NCI-H1092 (cell line): ENCODE measurements at regions not wholly inside any gene's neighbourhood (a gene's known extent, or its start where the extent isn't known, plus 50 kb on each side); places are given as distances from the start of the nearest gene placed in this dataset.

ENCODE experiments used
- DNase-seq: peaks from one replicate; lab custom pipeline; 2025; lab: John Stamatoyannopoulos, UW

- no peak for DNase-seq
Observed at GRCh38 chr5:114657342-114658130, 295.7 kb downstream of the KCNN2 start.

DNA sequence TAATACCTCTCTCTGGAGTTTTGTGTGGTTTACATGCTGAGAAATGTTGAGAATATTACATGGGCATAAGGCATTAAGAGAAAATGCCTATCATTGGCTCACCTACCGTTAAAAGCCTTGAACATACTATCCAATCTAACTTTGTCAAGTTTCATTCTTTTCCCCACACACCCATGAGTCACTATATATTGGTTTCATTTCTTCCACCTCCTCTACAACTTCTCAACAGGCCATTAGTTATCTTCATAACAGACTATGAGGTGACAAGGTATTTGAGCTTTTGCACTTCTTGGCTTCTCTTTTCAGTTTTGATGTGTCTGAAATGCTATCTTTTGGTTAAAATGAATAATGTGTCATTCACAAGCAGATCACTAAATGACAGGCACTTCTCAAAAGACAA is 288.0 kb downstream of the KCNN2 start:
- no peak for DNase-seq

GRCh38 chr5:114648940-114649339 is 287.1 kb downstream of the KCNN2 start:
- no peak for DNase-seq

DNA sequence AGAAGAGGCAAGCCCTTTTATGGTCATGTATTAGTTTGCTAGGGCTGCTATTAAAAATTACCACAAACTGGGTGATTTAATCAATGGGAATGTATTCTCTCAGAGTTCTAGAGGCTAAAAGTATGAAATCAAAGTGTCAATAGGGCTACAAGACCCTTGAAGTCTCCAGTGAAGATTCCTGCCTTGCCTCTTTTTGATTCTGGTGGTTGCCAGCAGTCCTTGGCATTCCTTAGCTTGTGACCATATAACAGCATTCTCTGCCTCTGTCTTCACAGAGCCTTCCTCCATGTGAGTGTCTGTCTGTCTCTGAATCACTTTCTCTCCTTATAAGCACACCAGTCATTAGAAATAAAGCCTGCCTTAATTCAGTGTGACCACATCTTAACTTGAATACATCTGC is 282.7 kb downstream of the KCNN2 start:
- no peak for DNase-seq

DNA sequence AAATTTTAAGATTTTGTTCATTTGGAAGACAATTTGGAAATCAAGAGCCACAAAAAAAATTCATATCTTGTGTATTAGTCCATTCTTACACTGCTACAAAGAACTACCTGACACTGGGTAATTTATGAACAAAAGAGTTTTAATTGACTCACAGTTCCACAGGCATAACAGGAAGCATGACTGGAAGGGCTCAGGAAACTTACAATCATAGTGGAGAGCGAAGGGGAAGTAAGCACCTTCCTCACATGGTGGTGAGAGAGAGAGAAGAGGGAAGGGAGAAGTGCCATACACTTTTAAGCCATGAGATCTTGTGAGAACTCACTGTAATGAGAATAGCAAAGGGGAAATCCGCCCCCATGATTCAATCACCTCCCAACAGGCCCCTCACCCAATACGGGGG is 274.4 kb downstream of the KCNN2 start:
- no peak for DNase-seq

DNA sequence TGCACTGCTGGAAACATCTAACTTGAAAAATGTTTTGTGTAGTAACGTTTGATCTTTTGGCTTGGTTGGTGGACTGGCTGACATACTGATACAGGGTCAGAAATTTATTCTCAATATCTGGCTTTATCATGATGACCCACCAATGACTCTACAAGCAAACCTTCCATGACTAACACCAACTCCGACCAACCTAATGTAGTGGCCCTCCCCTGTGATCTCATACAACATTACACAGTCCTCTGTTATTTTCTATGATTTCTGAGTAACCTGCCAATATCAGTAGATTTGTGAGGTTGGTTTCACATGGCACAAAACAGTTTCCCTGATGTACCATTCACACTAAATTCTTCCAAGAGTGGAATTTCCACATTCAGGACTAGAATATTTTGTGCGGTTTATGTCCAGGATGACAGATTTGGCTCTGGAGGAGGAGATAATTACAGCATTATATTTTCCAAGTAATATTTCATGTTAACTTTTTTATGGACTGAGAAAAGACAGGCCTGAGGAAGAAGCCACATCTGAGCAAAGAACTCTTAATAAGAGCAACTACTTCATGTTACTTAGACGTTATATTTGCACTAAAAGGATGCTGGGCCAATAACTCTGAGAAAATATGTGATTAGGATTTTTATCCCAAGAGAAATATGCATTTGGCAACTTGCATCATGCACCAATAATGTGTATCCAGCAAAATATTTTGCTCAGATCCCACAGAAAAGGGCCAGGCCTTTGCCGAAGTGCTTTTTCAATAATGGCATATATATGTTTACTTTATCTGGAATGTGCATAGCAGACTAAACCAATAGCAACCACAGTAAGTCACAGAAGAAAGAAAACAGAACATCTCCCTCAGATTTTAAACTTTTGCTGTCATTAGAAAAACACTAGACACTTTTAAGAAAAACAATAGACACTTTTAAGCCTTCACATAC is 273.4 kb downstream of the KCNN2 start:
- DNase-seq = no peak

- no peak for DNase-seq
Observed at GRCh38 chr5:114634517-114634916, 272.6 kb downstream of the KCNN2 start.

- no peak for DNase-seq
Observed at GRCh38 chr5:114612406-114612805, 250.5 kb downstream of the KCNN2 start.

GRCh38 chr5:114581136-114581535 is 219.3 kb downstream of the KCNN2 start:
- no peak for DNase-seq

DNA sequence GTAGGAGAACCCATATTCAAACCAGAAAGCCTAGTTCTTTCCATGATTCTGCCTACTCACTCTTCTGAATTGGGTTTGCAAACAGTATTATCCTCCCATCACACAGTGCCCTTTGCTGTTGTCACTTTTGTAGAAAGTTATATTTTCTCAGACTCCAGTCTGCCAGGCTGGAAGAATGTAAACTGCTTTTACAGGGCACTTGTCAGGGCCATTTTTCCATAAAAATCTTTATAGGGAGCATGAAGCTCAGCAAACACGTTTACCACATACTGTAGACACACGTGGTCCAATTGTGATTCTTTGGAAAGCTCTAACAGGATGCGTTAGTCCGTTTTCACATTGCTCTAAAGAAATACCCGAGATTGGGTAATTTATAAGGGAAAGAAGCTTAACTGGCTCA is 204.0 kb downstream of the KCNN2 start:
- DNase-seq = no peak

GRCh38 chr5:114565139-114565538 is 203.3 kb downstream of the KCNN2 start:
- DNase-seq = no peak

- DNase-seq = no peak
Observed at GRCh38 chr5:114561415-114561814, 199.5 kb downstream of the KCNN2 start.
